Activated CD8-positive, alpha-beta T cell treated with anti-CD3 and anti-CD28 coated beads, Interleukin-2, amount 10 ng/mL, durations not matched to agents 7 days and 5 days (primary cell): ENCODE measurements at regions not wholly inside any gene's neighbourhood (a gene's known extent, or its start where the extent isn't known, plus 50 kb on each side); places are given as distances from the start of the nearest gene placed in this dataset.

ENCODE experiments used
- ATAC-seq: fragments of 150-1000 bp; cut with Tn5 transposase; one replicate; pipeline ENCODE4 v1.10.0; 2021; ENCODE audit warnings: moderate library complexity
- CTCF ChIA-PET: fragments of 350-600 bp; sonication (Branson Sonifier 250); formaldehyde crosslinking; loops from one replicate; lab custom pipeline; 2021; ENCODE audit warnings: antibody characterized with exemption; lab: Charles Lee
- POLR2A ChIA-PET: fragments of 350-600 bp; sonication (Branson Sonifier 250); formaldehyde crosslinking; loops from one replicate; lab custom pipeline; 2021; ENCODE audit warnings: antibody characterized with exemption; lab: Charles Lee
- DNase-seq: peaks from one replicate; pipeline ENCODE4 v3.0.0-alpha.2; 2020
- H3K27ac Mint-ChIP-seq: one replicate; pipeline ENCODE4 v1.8.0; 2021; ENCODE audit warnings: mild to moderate bottlenecking, mixed read lengths
- H3K27me3 Mint-ChIP-seq: one replicate; pipeline ENCODE4 v1.8.0; 2021; ENCODE audit warnings: low read depth, mixed read lengths
- H3K36me3 Mint-ChIP-seq: one replicate; pipeline ENCODE4 v1.8.0; 2021; ENCODE audit warnings: low read depth, mixed read lengths
- H3K4me1 Mint-ChIP-seq: one replicate; pipeline ENCODE4 v1.8.0; 2021; ENCODE audit warnings: low read depth, mixed read lengths
- H3K4me3 Mint-ChIP-seq: one replicate; pipeline ENCODE4 v1.8.0; 2021; ENCODE audit warnings: mild to moderate bottlenecking, mixed read lengths
- H3K9me3 Mint-ChIP-seq: one replicate; pipeline ENCODE4 v1.8.0; 2022; ENCODE audit warnings: mixed read lengths; ENCODE audit not compliant: insufficient read depth

- ChIA-PET CTCF (no interaction called here), POLR2A (no interaction called here)
- Mint-ChIP-seq H3K27me3 (no peaks in the 10 kb centered on the region), H3K27ac (no peak overlapping the region), H3K36me3 (no peaks in the 10 kb centered on the region), H3K4me1 (no peaks in the 10 kb centered on the region), H3K4me3 (no peak overlapping the region), H3K9me3 (no peaks in the 10 kb centered on the region)
- DNase-seq (no peak), ATAC-seq (no peak)
These were observed 259.3 kb downstream of the HLX start for GRCh38 chr1:221138516-221138915.

GRCh38 chr1:221139991-221140390 lies 260.7 kb downstream of the HLX start:
- POLR2A ChIA-PET, result interaction anchor here (0.6 kb wide), 1 partner anchor 690 kb away, joined by 3 read pairs; no protein-coding TSS in a partner anchor
- Mint-ChIP-seq H3K27ac (no peak overlapping the region), H3K36me3 (no peaks in the 10 kb centered on the region), H3K9me3 (no peaks in the 10 kb centered on the region), H3K4me1 (no peaks in the 10 kb centered on the region), H3K4me3 (no peak overlapping the region), H3K27me3 (no peaks in the 10 kb centered on the region)
- CTCF ChIA-PET, result no interaction called here
- DNase-seq (no peak), ATAC-seq (no peak)

- POLR2A ChIA-PET, result no interaction called here
- CTCF ChIA-PET, result no interaction called here
- no peaks in the 10 kb centered on the region for H3K36me3 Mint-ChIP-seq
- H3K4me1 Mint-ChIP-seq, result no peaks in the 10 kb centered on the region
- H3K27me3 Mint-ChIP-seq, result no peaks in the 10 kb centered on the region
- no peak overlapping the region for H3K27ac Mint-ChIP-seq
- no peak overlapping the region for H3K4me3 Mint-ChIP-seq
- ATAC-seq (no peak), DNase-seq (no peak)
- H3K9me3 Mint-ChIP-seq, result no peaks in the 10 kb centered on the region
These were observed 261.9 kb downstream of the HLX start for GRCh38 chr1:221141096-221141495.

GRCh38 chr1:221141606-221142285 lies 262.5 kb downstream of the HLX start:
- Mint-ChIP-seq H3K36me3 (no peaks in the 10 kb centered on the region), H3K4me1 (no peaks in the 10 kb centered on the region), H3K27ac (no peak overlapping the region), H3K9me3 (no peaks in the 10 kb centered on the region), H3K27me3 (no peaks in the 10 kb centered on the region), H3K4me3 (no peak overlapping the region)
- CTCF ChIA-PET, result no interaction called here
- no peak for ATAC-seq
- POLR2A ChIA-PET, result no interaction called here
- DNase-seq, result no peak

GRCh38 chr1:221148660-221149059 lies 269.4 kb downstream of the HLX start:
- no peak overlapping the region for H3K27ac Mint-ChIP-seq
- POLR2A ChIA-PET, result no interaction called here

GRCh38 chr1:221149111-221149510 lies 269.9 kb downstream of the HLX start:
- no peaks in the 10 kb centered on the region for H3K36me3 Mint-ChIP-seq
- ChIA-PET CTCF (no interaction called here), POLR2A (no interaction called here)
- no peak overlapping the region for H3K27ac Mint-ChIP-seq
- no peaks in the 10 kb centered on the region for H3K9me3 Mint-ChIP-seq
- H3K4me1 Mint-ChIP-seq, result no peaks in the 10 kb centered on the region
- no peak for DNase-seq
- no peak overlapping the region for H3K4me3 Mint-ChIP-seq
- H3K27me3 Mint-ChIP-seq, result no peaks in the 10 kb centered on the region
- no peak for ATAC-seq

More at GRCh38 chr1:221148660-221149059, 269.4 kb downstream of the HLX start:
- no peaks in the 10 kb centered on the region for H3K27me3 Mint-ChIP-seq
- CTCF ChIA-PET, result no interaction called here
- no peaks in the 10 kb centered on the region for H3K9me3 Mint-ChIP-seq
- no peaks in the 10 kb centered on the region for H3K4me1 Mint-ChIP-seq
- H3K36me3 Mint-ChIP-seq, result no peaks in the 10 kb centered on the region
- ATAC-seq, result no peak
- no peak for DNase-seq
- no peak overlapping the region for H3K4me3 Mint-ChIP-seq

- Mint-ChIP-seq H3K36me3 (no peaks in the 10 kb centered on the region), H3K4me1 (no peaks in the 10 kb centered on the region), H3K27me3 (no peaks in the 10 kb centered on the region), H3K4me3 (no peak overlapping the region), H3K27ac (no peak overlapping the region), H3K9me3 (no peaks in the 10 kb centered on the region)
- ChIA-PET CTCF (no interaction called here), POLR2A (no interaction called here)
- no peak for DNase-seq
- ATAC-seq, result no peak
These were observed 270.4 kb downstream of the HLX start for GRCh38 chr1:221149555-221150075.

- POLR2A ChIA-PET, result no interaction called here
- Mint-ChIP-seq H3K27me3 (no peaks in the 10 kb centered on the region), H3K4me1 (no peaks in the 10 kb centered on the region), H3K4me3 (no peak overlapping the region), H3K9me3 (no peaks in the 10 kb centered on the region), H3K27ac (no peak overlapping the region), H3K36me3 (no peaks in the 10 kb centered on the region)
- CTCF ChIA-PET, result no interaction called here
- ATAC-seq (no peak), DNase-seq (no peak)
These were observed 271.8 kb downstream of the HLX start for GRCh38 chr1:221150996-221151395.

GRCh38 chr1:221154932-221155331 lies 275.7 kb downstream of the HLX start:
- ChIA-PET CTCF (no interaction called here), POLR2A (no interaction called here)
- no peak for DNase-seq

GRCh38 chr1:221157026-221157761 lies 278.0 kb downstream of the HLX start:
- no peak for ATAC-seq
- Mint-ChIP-seq H3K4me3 (no peak overlapping the region), H3K36me3 (no peaks in the 10 kb centered on the region), H3K9me3 (no peaks in the 10 kb centered on the region), H3K4me1 (no peaks in the 10 kb centered on the region), H3K27me3 (no peaks in the 10 kb centered on the region), H3K27ac (no peak overlapping the region)
- ChIA-PET CTCF (no interaction called here), POLR2A (no interaction called here)
- DNase-seq, result no peak

More at GRCh38 chr1:221154932-221155331, 275.7 kb downstream of the HLX start:
- H3K9me3 Mint-ChIP-seq, result no peaks in the 10 kb centered on the region
- no peaks in the 10 kb centered on the region for H3K27me3 Mint-ChIP-seq
- no peak overlapping the region for H3K27ac Mint-ChIP-seq
- H3K4me3 Mint-ChIP-seq, result no peak overlapping the region
- ATAC-seq, result no peak
- no peaks in the 10 kb centered on the region for H3K4me1 Mint-ChIP-seq
- H3K36me3 Mint-ChIP-seq, result no peaks in the 10 kb centered on the region

- Mint-ChIP-seq H3K4me1 (no peaks in the 10 kb centered on the region), H3K36me3 (no peaks in the 10 kb centered on the region), H3K27me3 (no peaks in the 10 kb centered on the region), H3K9me3 (no peaks in the 10 kb centered on the region), H3K4me3 (no peak overlapping the region), H3K27ac (no peak overlapping the region)
- POLR2A ChIA-PET, result no interaction called here
- DNase-seq, result no peak
- no peak for ATAC-seq
- CTCF ChIA-PET, result no interaction called here
These were observed 280.4 kb downstream of the HLX start for GRCh38 chr1:221159608-221160007.

GRCh38 chr1:221161571-221162041 lies 282.4 kb downstream of the HLX start:
- Mint-ChIP-seq H3K4me3 (no peak overlapping the region), H3K27me3 (no peaks in the 10 kb centered on the region), H3K36me3 (no peaks in the 10 kb centered on the region), H3K4me1 (no peaks in the 10 kb centered on the region), H3K27ac (no peak overlapping the region), H3K9me3 (no peaks in the 10 kb centered on the region)
- DNase-seq (no peak), ATAC-seq (no peak)
- POLR2A ChIA-PET, result no interaction called here
- CTCF ChIA-PET, result no interaction called here
